ENCODE measurements at regions not wholly inside any gene's neighbourhood (a gene's known extent, or its start where the extent isn't known, plus 50 kb on each side); places are given as distances from the start of the nearest gene placed in this dataset.

DNA sequence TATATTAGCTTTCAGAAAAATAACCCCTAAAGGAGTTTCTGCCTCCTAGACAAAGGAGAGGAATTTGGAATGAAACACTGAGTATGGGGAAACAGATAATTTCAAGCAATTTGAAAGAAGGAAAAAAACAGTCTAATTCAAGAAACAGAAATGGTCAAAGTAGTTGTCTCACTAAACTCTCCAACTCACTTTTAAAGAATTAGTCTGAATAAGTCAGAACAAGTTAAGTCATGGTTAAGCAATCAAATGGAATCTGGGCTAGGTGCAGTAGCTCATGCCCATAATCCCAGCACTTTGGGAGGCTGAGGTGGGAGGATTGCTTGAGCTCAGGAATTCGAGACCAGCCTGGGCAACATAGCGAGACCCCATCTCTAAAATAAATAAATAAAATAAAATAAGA lies 95.7 kb upstream of the GRIA3 start (continued):
- TF ChIP-seq, protein P1, sequence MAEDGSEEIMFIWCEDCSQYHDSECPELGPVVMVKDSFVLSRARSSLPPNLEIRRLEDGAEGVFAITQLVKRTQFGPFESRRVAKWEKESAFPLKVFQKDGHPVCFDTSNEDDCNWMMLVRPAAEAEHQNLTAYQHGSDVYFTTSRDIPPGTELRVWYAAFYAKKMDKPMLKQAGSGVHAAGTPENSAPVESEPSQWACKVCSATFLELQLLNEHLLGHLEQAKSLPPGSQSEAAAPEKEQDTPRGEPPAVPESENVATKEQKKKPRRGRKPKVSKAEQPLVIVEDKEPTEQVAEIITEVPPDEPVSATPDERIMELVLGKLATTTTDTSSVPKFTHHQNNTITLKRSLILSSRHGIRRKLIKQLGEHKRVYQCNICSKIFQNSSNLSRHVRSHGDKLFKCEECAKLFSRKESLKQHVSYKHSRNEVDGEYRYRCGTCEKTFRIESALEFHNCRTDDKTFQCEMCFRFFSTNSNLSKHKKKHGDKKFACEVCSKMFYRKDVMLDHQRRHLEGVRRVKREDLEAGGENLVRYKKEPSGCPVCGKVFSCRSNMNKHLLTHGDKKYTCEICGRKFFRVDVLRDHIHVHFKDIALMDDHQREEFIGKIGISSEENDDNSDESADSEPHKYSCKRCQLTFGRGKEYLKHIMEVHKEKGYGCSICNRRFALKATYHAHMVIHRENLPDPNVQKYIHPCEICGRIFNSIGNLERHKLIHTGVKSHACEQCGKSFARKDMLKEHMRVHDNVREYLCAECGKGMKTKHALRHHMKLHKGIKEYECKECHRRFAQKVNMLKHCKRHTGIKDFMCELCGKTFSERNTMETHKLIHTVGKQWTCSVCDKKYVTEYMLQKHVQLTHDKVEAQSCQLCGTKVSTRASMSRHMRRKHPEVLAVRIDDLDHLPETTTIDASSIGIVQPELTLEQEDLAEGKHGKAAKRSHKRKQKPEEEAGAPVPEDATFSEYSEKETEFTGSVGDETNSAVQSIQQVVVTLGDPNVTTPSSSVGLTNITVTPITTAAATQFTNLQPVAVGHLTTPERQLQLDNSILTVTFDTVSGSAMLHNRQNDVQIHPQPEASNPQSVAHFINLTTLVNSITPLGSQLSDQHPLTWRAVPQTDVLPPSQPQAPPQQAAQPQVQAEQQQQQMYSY (CRISPR knock-in tag; IDR thresholded peaks at IDR 0.05): no peak
- TF ChIP-seq RAD21 (IDR thresholded peaks at IDR 0.05; ENCODE audit: insufficient read depth, low read depth, low read length): no peak
- TF ChIP-seq, protein P2, sequence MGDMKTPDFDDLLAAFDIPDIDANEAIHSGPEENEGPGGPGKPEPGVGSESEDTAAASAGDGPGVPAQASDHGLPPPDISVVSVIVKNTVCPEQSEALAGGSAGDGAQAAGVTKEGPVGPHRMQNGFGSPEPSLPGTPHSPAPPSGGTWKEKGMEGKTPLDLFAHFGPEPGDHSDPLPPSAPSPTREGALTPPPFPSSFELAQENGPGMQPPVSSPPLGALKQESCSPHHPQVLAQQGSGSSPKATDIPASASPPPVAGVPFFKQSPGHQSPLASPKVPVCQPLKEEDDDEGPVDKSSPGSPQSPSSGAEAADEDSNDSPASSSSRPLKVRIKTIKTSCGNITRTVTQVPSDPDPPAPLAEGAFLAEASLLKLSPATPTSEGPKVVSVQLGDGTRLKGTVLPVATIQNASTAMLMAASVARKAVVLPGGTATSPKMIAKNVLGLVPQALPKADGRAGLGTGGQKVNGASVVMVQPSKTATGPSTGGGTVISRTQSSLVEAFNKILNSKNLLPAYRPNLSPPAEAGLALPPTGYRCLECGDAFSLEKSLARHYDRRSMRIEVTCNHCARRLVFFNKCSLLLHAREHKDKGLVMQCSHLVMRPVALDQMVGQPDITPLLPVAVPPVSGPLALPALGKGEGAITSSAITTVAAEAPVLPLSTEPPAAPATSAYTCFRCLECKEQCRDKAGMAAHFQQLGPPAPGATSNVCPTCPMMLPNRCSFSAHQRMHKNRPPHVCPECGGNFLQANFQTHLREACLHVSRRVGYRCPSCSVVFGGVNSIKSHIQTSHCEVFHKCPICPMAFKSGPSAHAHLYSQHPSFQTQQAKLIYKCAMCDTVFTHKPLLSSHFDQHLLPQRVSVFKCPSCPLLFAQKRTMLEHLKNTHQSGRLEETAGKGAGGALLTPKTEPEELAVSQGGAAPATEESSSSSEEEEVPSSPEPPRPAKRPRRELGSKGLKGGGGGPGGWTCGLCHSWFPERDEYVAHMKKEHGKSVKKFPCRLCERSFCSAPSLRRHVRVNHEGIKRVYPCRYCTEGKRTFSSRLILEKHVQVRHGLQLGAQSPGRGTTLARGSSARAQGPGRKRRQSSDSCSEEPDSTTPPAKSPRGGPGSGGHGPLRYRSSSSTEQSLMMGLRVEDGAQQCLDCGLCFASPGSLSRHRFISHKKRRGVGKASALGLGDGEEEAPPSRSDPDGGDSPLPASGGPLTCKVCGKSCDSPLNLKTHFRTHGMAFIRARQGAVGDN (IDR thresholded peaks at IDR 0.05): no peak
- no peak for TF ChIP-seq BHLHE40 (IDR thresholded peaks at IDR 0.05; ENCODE audit: borderline replicate concordance in 1 of 2, low read depth in 2 of 2, low read length in 1 of 2)
- no peak for TF ChIP-seq RB1 (IDR thresholded peaks at IDR 0.05; ENCODE audit: borderline replicate concordance)

All from GM12878 (cell line).